ENCODE measurements at regions not wholly inside any gene's neighbourhood (a gene's known extent, or its start where the extent isn't known, plus 50 kb on each side); places are given as distances from the start of the nearest gene placed in this dataset.

- H3K36me3 Mint-ChIP-seq: peaks cover 5% of the 10 kb centered on the region
- no peaks in the 10 kb centered on the region for H3K27me3 Mint-ChIP-seq (ENCODE audit: low read depth)
- no peak for DNase-seq (ENCODE audit: low spot score in 2 of 2, unreplicated experiment in 2 of 2)
- H3K4me3 Mint-ChIP-seq: no peak overlapping the region
- peaks cover 28% of the 10 kb centered on the region for H3K9me3 Mint-ChIP-seq
- peaks cover 5% of the 10 kb centered on the region for H3K4me1 Mint-ChIP-seq
- no peak for TF ChIP-seq CTCF (IDR thresholded peaks at IDR 0.05; ENCODE audit: unreplicated experiment)
- H3K27ac Mint-ChIP-seq: no peak overlapping the region
These were observed 339.8 kb downstream of the HTR1B start for GRCh38 chr6:77123527-77123926.

- no peaks in the 10 kb centered on the region for H3K36me3 Mint-ChIP-seq
- no peaks in the 10 kb centered on the region for H3K4me1 Mint-ChIP-seq
- no peak overlapping the region for H3K27ac Mint-ChIP-seq
- H3K4me3 Mint-ChIP-seq: no peak overlapping the region
- peaks cover 3% of the 10 kb centered on the region for H3K9me3 Mint-ChIP-seq
- peaks cover 3% of the 10 kb centered on the region for H3K27me3 Mint-ChIP-seq (ENCODE audit: low read depth)
- DNase-seq (ENCODE audit: low spot score in 2 of 2, unreplicated experiment in 2 of 2): no peak
- no peak for TF ChIP-seq CTCF (IDR thresholded peaks at IDR 0.05; ENCODE audit: unreplicated experiment)
These were observed 356.3 kb downstream of the HTR1B start for GRCh38 chr6:77106992-77107391.

GRCh38 chr6:77105091-77105490 lies 358.2 kb downstream of the HTR1B start:
- Mint-ChIP-seq H3K4me3 (no peak overlapping the region), H3K9me3 (no peaks in the 10 kb centered on the region), H3K4me1 (no peaks in the 10 kb centered on the region), H3K27ac (no peak overlapping the region), H3K36me3 (no peaks in the 10 kb centered on the region), H3K27me3 (ENCODE audit: low read depth) (peaks cover 3% of the 10 kb centered on the region)
- no peak for DNase-seq (ENCODE audit: low spot score in 2 of 2, unreplicated experiment in 2 of 2)
- TF ChIP-seq CTCF (IDR thresholded peaks at IDR 0.05; ENCODE audit: unreplicated experiment): no peak

- no peak for DNase-seq (ENCODE audit: low spot score in 2 of 2, unreplicated experiment in 2 of 2)
- Mint-ChIP-seq H3K4me3 (no peak overlapping the region), H3K36me3 (no peaks in the 10 kb centered on the region), H3K27ac (no peak overlapping the region), H3K27me3 (ENCODE audit: low read depth) (no peaks in the 10 kb centered on the region), H3K4me1 (no peaks in the 10 kb centered on the region), H3K9me3 (no peaks in the 10 kb centered on the region)
- TF ChIP-seq CTCF (IDR thresholded peaks at IDR 0.05; ENCODE audit: unreplicated experiment): no peak
These were observed 365.4 kb downstream of the HTR1B start for GRCh38 chr6:77097940-77098339.

- no peak for DNase-seq (ENCODE audit: low spot score in 2 of 2, unreplicated experiment in 2 of 2)
- Mint-ChIP-seq H3K9me3 (no peaks in the 10 kb centered on the region), H3K4me3 (no peak overlapping the region), H3K4me1 (no peaks in the 10 kb centered on the region), H3K36me3 (no peaks in the 10 kb centered on the region), H3K27ac (no peak overlapping the region), H3K27me3 (ENCODE audit: low read depth) (no peaks in the 10 kb centered on the region)
- TF ChIP-seq CTCF (IDR thresholded peaks at IDR 0.05; ENCODE audit: unreplicated experiment): no peak
These were observed 367.2 kb downstream of the HTR1B start for GRCh38 chr6:77095936-77096627.

GRCh38 chr6:77094821-77095220 lies 368.5 kb downstream of the HTR1B start:
- no peak for TF ChIP-seq CTCF (IDR thresholded peaks at IDR 0.05; ENCODE audit: unreplicated experiment)
- no peak for DNase-seq (ENCODE audit: low spot score in 2 of 2, unreplicated experiment in 2 of 2)
- H3K36me3 Mint-ChIP-seq: no peaks in the 10 kb centered on the region
- H3K4me3 Mint-ChIP-seq: no peak overlapping the region
- no peaks in the 10 kb centered on the region for H3K27me3 Mint-ChIP-seq (ENCODE audit: low read depth)
- H3K27ac Mint-ChIP-seq: no peak overlapping the region
- H3K9me3 Mint-ChIP-seq: no peaks in the 10 kb centered on the region
- no peaks in the 10 kb centered on the region for H3K4me1 Mint-ChIP-seq
